GM23338 (cell line): ENCODE measurements at regions not wholly inside any gene's neighbourhood (a gene's known extent, or its start where the extent isn't known, plus 50 kb on each side); places are given as distances from the start of the nearest gene placed in this dataset.

Experiments
- ATAC-seq: fragments of 200-7000 bp; cut with Tn5 transposase; 3 replicates; pipeline ENCODE4 v1.9.1; 2020
- DNase-seq: peaks from one replicate; pipeline ENCODE4 v3.0.0-alpha.2; 2015; ENCODE audit warnings: low spot score
- H2AFZ ChIP-seq: fragments of 200-600 bp; sonication (generic); 2 replicates; pipeline ENCODE4 v1.8.0; 2016; ENCODE audit warnings: antibody characterized with exemption, mild to moderate bottlenecking, moderate library complexity
- H3F3A ChIP-seq: fragments of 200-600 bp; sonication (generic); replicated peaks from 2 replicates; pipeline ENCODE4 v1.8.0; 2017; ENCODE audit warnings: antibody characterized with exemption, mixed run types, low read depth
- H3K27ac ChIP-seq: fragments of 200-600 bp; sonication (generic); 2 replicates; pipeline ENCODE4 v1.6.1; 2016; ENCODE audit warnings: low read depth
- H3K27me3 ChIP-seq: fragments of 200-600 bp; sonication (generic); 2 replicates; pipeline ENCODE4 v1.8.0; 2016; ENCODE audit warnings: mild to moderate bottlenecking, mixed run types, moderate library complexity; ENCODE audit not compliant: insufficient read depth
- H3K36me3 ChIP-seq: fragments of 200-600 bp; sonication (generic); 2 replicates; pipeline ENCODE4 v1.8.0; 2016; ENCODE audit warnings: mild to moderate bottlenecking; ENCODE audit not compliant: insufficient read depth
- H3K4me1 ChIP-seq: fragments of 200-600 bp; sonication (generic); 2 replicates; pipeline ENCODE4 v1.8.0; 2016; ENCODE audit warnings: mild to moderate bottlenecking, moderate library complexity; ENCODE audit not compliant: insufficient read depth
- H3K4me2 ChIP-seq: fragments of 200-600 bp; sonication (generic); 2 replicates; pipeline ENCODE4 v1.7.1; 2017; ENCODE audit warnings: mixed run types
- H3K4me3 ChIP-seq: fragments of 200-600 bp; sonication (generic); 2 replicates; pipeline ENCODE4 v1.6.1; 2016; ENCODE audit warnings: mixed run types
- H3K79me2 ChIP-seq: fragments of 200-600 bp; sonication (generic); replicated peaks from 2 replicates; pipeline ENCODE4 v1.8.0; 2017; ENCODE audit warnings: mild to moderate bottlenecking; ENCODE audit not compliant: insufficient read depth
- H3K9me2 ChIP-seq: fragments of 200-600 bp; sonication (generic); 2 replicates; pipeline ENCODE4 v1.8.0; 2017; ENCODE audit not compliant: insufficient read depth
- H4K20me1 ChIP-seq: fragments of 200-600 bp; sonication (generic); replicated peaks from 2 replicates; pipeline ENCODE4 v1.8.0; 2017; ENCODE audit warnings: mild to moderate bottlenecking; ENCODE audit not compliant: insufficient read depth
- H3K27ac Mint-ChIP-seq: 2 replicates; pipeline ENCODE4 v1.8.0; 2020; ENCODE audit warnings: inconsistent platforms, mild to moderate bottlenecking, moderate library complexity, mixed read lengths
- H3K27me3 Mint-ChIP-seq: 3 replicates; pipeline ENCODE4 v1.8.0; 2022; ENCODE audit warnings: low read depth, mild to moderate bottlenecking, moderate library complexity, mixed read lengths, inconsistent platforms; ENCODE audit not compliant: insufficient read depth, poor library complexity
- H3K36me3 Mint-ChIP-seq: 3 replicates; pipeline ENCODE4 v1.8.0; 2021; ENCODE audit warnings: low read depth, mild to moderate bottlenecking, inconsistent platforms, moderate library complexity, mixed read lengths
- H3K4me1 Mint-ChIP-seq: 3 replicates; pipeline ENCODE4 v1.8.0; 2020; ENCODE audit warnings: mild to moderate bottlenecking, inconsistent platforms, mixed read lengths
- H3K4me3 Mint-ChIP-seq: 3 replicates; pipeline ENCODE4 v1.8.0; 2021; ENCODE audit warnings: moderate library complexity, mild to moderate bottlenecking, inconsistent platforms, mixed read lengths
- H3K9me3 Mint-ChIP-seq: 3 replicates; pipeline ENCODE4 v1.8.0; 2020; ENCODE audit warnings: moderate library complexity, mild to moderate bottlenecking, inconsistent platforms, mixed read lengths
- CREB1 ChIP-seq: fragments of 250-450 bp; sonication (Bioruptor Pico); IDR thresholded peaks from 2 replicates; pipeline ENCODE4 v1.5.0; 2020; ENCODE audit warnings: low read depth, mild to moderate bottlenecking, moderate library complexity
- EZH2 ChIP-seq: fragments of 200-600 bp; sonication (generic); IDR thresholded peaks from one replicate; pipeline ENCODE4 v1.8.0; 2017; ENCODE audit warnings: antibody characterized with exemption, mild to moderate bottlenecking, low read depth; ENCODE audit not compliant: unreplicated experiment
- EZH2phosphoT487 ChIP-seq: fragments of 200-600 bp; sonication (generic); IDR thresholded peaks from one replicate; pipeline ENCODE4 v1.8.1; 2018; ENCODE audit warnings: antibody characterized with exemption; ENCODE audit not compliant: unreplicated experiment
- JUNB ChIP-seq: IDR thresholded peaks from one replicate; pipeline ENCODE4 v1.6.1; 2016; ENCODE audit warnings: antibody characterized with exemption; ENCODE audit not compliant: unreplicated experiment
- NANOG ChIP-seq: IDR thresholded peaks from 2 replicates; pipeline ENCODE4 v1.6.1; 2016; ENCODE audit warnings: antibody characterized with exemption, borderline replicate concordance
- POLR2AphosphoS5 ChIP-seq: IDR thresholded peaks from 2 replicates; pipeline ENCODE4 v1.6.1; 2016; ENCODE audit warnings: antibody characterized with exemption, low read depth
- STAT1 ChIP-seq: IDR thresholded peaks from one replicate; pipeline ENCODE4 v1.6.1; 2016; ENCODE audit warnings: antibody characterized with exemption; ENCODE audit not compliant: unreplicated experiment
- ZNF114 ChIP-seq: fragments of 250-450 bp; sonication (Bioruptor Pico); IDR thresholded peaks from 2 replicates; pipeline ENCODE4 v1.5.0; 2020; ENCODE audit warnings: mild to moderate bottlenecking, moderate library complexity
- ZNF331 ChIP-seq: fragments of 250-450 bp; sonication (Bioruptor Pico); IDR thresholded peaks from 2 replicates; pipeline ENCODE4 v1.5.0; 2020; ENCODE audit warnings: low read depth, mild to moderate bottlenecking, moderate library complexity
- TF ChIP-seq, protein P1 (sequence below): IDR thresholded peaks from one replicate; pipeline ENCODE4 v1.6.1; 2018; ENCODE audit warnings: antibody characterized with exemption; ENCODE audit not compliant: unreplicated experiment
- TF ChIP-seq, protein P2 (sequence below): IDR thresholded peaks from 2 replicates; pipeline ENCODE4 v1.6.1; 2016; ENCODE audit warnings: antibody characterized with exemption
- TF ChIP-seq, protein P3 (sequence below), 2 experiments: fragments of 200-600 bp in 1 of 2; sonication (generic) in 1 of 2; conservative IDR thresholded peaks; 2 replicates each; pipeline versions ENCODE4 v1.5.1 to v1.6.1; 2016 to 2017; ENCODE audit warnings: antibody characterized with exemption in 2 of 2, low read depth in 2 of 2, mild to moderate bottlenecking in 2 of 2, moderate library complexity in 1 of 2
- TF ChIP-seq, protein P4 (sequence below): fragments of 250-450 bp; sonication (Bioruptor Pico); IDR thresholded peaks from 2 replicates; pipeline ENCODE4 v1.5.0; 2020; ENCODE audit warnings: mild to moderate bottlenecking, moderate library complexity

DNA sequence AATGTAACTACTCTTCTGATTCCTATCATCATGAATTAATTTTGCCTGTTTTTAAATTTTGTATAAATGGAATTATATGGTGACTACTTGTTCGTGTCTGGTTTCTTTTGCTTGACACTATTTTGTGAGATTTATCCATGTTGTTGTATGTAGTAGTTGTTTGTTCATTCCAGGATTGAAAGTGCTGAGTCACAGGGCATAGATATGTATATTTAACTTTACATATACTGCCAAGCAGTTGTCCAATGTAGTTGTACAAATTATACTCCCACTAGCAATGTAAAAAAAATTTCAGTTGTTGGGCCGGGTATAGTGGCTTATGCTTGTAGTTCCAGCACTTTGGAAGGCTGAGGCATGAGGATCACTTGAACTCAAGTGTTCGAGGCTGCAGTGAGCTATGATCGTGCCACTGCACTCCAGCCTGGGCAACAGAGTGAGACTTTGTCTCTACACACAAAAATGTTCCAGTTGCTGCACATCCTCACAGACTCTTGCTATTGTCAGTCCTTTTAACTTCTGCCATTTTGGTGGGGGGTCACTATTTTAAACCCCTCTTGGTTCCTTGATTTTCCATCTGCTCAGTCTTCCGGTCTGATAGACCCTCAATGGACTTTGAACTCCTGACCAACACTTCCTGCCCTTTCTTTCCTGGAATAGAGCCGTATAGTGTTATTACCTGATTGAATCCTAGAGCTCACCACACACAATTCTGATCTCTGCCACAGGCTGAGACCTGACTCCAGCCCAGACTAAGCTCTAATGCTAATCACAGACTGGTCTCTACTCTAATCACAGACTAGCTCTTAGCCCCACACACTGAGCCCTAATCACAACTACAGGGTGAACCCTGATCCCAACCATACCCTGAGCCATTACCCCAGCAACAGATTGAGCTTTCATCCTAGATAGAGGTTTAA lies 69.3 kb upstream of the MELK start:
- ATAC-seq (no peak), DNase-seq (no peak)
- peaks cover 18% of the 10 kb centered on the region for H3K4me1 Mint-ChIP-seq
- Histone ChIP-seq H3K9me2 (no peaks in the 10 kb centered on the region), H3K79me2 (no peaks in the 10 kb centered on the region), H4K20me1 (no peaks in the 10 kb centered on the region), H3K4me3 (no peak overlapping the region), H3F3A (0 out of 2 replicates have a peak, but pooled peaks cover 2% of the 10 kb centered on the region), H3K27ac (no peak overlapping the region), H3K4me2 (no peak overlapping the region), H3K27me3 (no peaks in the 10 kb centered on the region), H2AFZ (peak overlapping the region; percentile 70), H3K36me3 (no peaks in the 10 kb centered on the region), H3K4me1 (peaks cover 14% of the 10 kb centered on the region)
- no peak overlapping the region for H3K4me3 Mint-ChIP-seq
- H3K27ac Mint-ChIP-seq: peak overlapping the region; percentile 13; the same call in 1 of the 2 replicates
- no peaks in the 10 kb centered on the region for H3K36me3 Mint-ChIP-seq
- TF ChIP-seq, protein P1, sequence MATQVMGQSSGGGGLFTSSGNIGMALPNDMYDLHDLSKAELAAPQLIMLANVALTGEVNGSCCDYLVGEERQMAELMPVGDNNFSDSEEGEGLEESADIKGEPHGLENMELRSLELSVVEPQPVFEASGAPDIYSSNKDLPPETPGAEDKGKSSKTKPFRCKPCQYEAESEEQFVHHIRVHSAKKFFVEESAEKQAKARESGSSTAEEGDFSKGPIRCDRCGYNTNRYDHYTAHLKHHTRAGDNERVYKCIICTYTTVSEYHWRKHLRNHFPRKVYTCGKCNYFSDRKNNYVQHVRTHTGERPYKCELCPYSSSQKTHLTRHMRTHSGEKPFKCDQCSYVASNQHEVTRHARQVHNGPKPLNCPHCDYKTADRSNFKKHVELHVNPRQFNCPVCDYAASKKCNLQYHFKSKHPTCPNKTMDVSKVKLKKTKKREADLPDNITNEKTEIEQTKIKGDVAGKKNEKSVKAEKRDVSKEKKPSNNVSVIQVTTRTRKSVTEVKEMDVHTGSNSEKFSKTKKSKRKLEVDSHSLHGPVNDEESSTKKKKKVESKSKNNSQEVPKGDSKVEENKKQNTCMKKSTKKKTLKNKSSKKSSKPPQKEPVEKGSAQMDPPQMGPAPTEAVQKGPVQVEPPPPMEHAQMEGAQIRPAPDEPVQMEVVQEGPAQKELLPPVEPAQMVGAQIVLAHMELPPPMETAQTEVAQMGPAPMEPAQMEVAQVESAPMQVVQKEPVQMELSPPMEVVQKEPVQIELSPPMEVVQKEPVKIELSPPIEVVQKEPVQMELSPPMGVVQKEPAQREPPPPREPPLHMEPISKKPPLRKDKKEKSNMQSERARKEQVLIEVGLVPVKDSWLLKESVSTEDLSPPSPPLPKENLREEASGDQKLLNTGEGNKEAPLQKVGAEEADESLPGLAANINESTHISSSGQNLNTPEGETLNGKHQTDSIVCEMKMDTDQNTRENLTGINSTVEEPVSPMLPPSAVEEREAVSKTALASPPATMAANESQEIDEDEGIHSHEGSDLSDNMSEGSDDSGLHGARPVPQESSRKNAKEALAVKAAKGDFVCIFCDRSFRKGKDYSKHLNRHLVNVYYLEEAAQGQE: no peak
- no peak for TF ChIP-seq ZNF114
- no peak for TF ChIP-seq EZH2
- TF ChIP-seq ZNF331 (CRISPR knock-in tag): no peak
- TF ChIP-seq, protein P2, sequence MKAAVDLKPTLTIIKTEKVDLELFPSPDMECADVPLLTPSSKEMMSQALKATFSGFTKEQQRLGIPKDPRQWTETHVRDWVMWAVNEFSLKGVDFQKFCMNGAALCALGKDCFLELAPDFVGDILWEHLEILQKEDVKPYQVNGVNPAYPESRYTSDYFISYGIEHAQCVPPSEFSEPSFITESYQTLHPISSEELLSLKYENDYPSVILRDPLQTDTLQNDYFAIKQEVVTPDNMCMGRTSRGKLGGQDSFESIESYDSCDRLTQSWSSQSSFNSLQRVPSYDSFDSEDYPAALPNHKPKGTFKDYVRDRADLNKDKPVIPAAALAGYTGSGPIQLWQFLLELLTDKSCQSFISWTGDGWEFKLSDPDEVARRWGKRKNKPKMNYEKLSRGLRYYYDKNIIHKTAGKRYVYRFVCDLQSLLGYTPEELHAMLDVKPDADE: no peak
- no peak for TF ChIP-seq POLR2AphosphoS5
- TF ChIP-seq JUNB: no peak
- TF ChIP-seq, protein P3, sequence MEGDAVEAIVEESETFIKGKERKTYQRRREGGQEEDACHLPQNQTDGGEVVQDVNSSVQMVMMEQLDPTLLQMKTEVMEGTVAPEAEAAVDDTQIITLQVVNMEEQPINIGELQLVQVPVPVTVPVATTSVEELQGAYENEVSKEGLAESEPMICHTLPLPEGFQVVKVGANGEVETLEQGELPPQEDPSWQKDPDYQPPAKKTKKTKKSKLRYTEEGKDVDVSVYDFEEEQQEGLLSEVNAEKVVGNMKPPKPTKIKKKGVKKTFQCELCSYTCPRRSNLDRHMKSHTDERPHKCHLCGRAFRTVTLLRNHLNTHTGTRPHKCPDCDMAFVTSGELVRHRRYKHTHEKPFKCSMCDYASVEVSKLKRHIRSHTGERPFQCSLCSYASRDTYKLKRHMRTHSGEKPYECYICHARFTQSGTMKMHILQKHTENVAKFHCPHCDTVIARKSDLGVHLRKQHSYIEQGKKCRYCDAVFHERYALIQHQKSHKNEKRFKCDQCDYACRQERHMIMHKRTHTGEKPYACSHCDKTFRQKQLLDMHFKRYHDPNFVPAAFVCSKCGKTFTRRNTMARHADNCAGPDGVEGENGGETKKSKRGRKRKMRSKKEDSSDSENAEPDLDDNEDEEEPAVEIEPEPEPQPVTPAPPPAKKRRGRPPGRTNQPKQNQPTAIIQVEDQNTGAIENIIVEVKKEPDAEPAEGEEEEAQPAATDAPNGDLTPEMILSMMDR (conservative IDR thresholded peaks at IDR 0.05; ENCODE audit: low read depth in 2 of 2): no peak
- TF ChIP-seq NANOG: no peak
- TF ChIP-seq, protein P4, sequence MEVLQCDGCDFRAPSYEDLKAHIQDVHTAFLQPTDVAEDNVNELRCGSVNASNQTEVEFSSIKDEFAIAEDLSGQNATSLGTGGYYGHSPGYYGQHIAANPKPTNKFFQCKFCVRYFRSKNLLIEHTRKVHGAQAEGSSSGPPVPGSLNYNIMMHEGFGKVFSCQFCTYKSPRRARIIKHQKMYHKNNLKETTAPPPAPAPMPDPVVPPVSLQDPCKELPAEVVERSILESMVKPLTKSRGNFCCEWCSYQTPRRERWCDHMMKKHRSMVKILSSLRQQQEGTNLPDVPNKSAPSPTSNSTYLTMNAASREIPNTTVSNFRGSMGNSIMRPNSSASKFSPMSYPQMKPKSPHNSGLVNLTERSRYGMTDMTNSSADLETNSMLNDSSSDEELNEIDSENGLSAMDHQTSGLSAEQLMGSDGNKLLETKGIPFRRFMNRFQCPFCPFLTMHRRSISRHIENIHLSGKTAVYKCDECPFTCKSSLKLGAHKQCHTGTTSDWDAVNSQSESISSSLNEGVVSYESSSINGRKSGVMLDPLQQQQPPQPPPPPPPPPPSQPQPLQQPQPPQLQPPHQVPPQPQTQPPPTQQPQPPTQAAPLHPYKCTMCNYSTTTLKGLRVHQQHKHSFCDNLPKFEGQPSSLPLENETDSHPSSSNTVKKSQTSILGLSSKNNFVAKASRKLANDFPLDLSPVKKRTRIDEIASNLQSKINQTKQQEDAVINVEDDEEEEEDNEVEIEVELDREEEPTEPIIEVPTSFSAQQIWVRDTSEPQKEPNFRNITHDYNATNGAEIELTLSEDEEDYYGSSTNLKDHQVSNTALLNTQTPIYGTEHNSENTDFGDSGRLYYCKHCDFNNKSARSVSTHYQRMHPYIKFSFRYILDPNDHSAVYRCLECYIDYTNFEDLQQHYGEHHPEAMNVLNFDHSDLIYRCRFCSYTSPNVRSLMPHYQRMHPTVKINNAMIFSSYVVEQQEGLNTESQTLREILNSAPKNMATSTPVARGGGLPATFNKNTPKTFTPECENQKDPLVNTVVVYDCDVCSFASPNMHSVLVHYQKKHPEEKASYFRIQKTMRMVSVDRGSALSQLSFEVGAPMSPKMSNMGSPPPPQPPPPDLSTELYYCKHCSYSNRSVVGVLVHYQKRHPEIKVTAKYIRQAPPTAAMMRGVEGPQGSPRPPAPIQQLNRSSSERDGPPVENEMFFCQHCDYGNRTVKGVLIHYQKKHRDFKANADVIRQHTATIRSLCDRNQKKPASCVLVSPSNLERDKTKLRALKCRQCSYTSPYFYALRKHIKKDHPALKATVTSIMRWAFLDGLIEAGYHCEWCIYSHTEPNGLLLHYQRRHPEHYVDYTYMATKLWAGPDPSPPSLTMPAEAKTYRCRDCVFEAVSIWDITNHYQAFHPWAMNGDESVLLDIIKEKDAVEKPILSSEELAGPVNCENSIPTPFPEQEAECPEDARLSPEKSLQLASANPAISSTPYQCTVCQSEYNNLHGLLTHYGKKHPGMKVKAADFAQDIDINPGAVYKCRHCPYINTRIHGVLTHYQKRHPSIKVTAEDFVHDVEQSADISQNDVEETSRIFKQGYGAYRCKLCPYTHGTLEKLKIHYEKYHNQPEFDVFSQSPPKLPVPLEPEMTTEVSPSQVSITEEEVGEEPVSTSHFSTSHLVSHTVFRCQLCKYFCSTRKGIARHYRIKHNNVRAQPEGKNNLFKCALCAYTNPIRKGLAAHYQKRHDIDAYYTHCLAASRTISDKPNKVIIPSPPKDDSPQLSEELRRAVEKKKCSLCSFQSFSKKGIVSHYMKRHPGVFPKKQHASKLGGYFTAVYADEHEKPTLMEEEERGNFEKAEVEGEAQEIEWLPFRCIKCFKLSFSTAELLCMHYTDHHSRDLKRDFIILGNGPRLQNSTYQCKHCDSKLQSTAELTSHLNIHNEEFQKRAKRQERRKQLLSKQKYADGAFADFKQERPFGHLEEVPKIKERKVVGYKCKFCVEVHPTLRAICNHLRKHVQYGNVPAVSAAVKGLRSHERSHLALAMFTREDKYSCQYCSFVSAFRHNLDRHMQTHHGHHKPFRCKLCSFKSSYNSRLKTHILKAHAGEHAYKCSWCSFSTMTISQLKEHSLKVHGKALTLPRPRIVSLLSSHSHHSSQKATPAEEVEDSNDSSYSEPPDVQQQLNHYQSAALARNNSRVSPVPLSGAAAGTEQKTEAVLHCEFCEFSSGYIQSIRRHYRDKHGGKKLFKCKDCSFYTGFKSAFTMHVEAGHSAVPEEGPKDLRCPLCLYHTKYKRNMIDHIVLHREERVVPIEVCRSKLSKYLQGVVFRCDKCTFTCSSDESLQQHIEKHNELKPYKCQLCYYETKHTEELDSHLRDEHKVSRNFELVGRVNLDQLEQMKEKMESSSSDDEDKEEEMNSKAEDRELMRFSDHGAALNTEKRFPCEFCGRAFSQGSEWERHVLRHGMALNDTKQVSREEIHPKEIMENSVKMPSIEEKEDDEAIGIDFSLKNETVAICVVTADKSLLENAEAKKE: no peak
- no peak for TF ChIP-seq EZH2phosphoT487
- TF ChIP-seq STAT1: no peak
- TF ChIP-seq CREB1 (CRISPR knock-in tag): no peak
- no peaks in the 10 kb centered on the region for H3K9me3 Mint-ChIP-seq
- H3K27me3 Mint-ChIP-seq: peaks cover 9% of the 10 kb centered on the region
